ENCODE measurements at regions not wholly inside any gene's neighbourhood (a gene's known extent, or its start where the extent isn't known, plus 50 kb on each side); places are given as distances from the start of the nearest gene placed in this dataset.
"Not testable (repeated sequence)": the region's sequence is repeated elsewhere in the genome, so short reads cannot be mapped to it uniquely, and the experiment has no call there.

DNA sequence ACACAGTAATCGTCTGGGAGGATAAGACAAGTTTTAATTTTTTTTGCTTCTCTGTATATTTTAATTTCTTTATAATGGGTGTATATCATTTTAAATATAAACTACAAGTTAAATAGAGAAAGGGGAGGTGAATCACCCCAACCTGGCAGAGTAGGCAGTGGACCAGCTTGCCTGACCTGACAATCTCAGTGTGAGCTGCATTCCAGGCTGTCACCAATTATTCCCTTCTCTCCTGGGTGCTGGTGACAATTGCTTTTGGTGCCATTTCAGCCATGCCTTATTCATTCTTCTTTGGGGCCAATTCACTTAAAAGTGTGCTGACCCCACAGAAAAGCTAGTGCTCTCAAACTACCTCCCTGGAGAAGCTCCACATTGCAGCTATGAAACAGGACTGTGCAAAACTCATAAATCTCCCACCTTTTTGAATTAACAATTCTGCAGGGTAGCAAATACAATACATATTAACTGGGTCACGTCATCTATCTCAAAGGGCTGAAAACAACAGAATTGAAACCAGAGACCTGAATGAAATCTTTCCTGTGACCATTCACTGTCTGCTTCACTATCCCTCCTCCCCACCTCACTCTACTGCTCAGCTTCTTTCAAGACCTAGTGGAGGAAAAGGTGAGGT, 359.0 kb downstream of the HS3ST1 start:
- H3K9me3 ChIP-seq: no peaks in the 10 kb centered on the region
- no peak overlapping the region for H3K27ac ChIP-seq
- no peak overlapping the region for H3K4me3 ChIP-seq
- no peak for DNase-seq
- intact Hi-C loops (cut with DNase I): no loop called here
- TF ChIP-seq POLR2A (IDR thresholded peaks at IDR 0.05) (no peak), CTCF (IDR thresholded peaks at IDR 0.05) (no peak)
- H3K36me3 ChIP-seq: no peaks in the 10 kb centered on the region
- WGBS, 2 donors: 65 to 72% methylated on average over 2 of the region's 2 CpGs
- no peaks in the 10 kb centered on the region for H3K27me3 ChIP-seq
- H3K4me1 ChIP-seq: peaks cover 0 to 6% (median 0%) of the 10 kb centered on the region in 3 donors

GRCh38 chr4:11069083-11069482, 359.6 kb downstream of the HS3ST1 start:
- 56 to 63% methylated on average over 3 of the region's 3 CpGs for WGBS, 2 donors
- intact Hi-C loops (cut with DNase I): no loop called here

DNA sequence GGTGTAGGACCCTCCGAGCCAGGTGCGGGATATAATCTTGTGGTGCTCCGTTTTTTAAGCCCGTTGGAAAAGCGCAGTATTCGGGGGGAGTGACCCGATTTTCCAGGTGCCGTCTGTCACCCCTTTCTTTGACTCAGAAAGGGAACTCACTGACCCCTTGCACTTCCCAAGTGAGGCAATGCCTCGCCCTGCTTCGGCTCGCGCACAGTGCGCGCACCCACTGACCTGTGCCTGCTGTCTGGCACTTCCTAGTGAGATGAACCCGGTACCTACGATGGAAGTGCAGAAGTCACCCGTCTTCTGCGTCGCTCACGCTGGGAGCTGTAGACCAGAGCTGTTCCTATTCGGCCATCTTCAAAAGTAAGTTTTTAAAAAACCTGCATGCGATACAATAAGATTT, 362.1 kb downstream of the HS3ST1 start:
- H3K27ac ChIP-seq; DNase-seq; H3K36me3 ChIP-seq; H3K4me1 ChIP-seq; H3K9me3 ChIP-seq; H3K4me3 ChIP-seq; intact Hi-C loops (cut with DNase I); H3K27me3 ChIP-seq: not testable (repeated sequence)
- WGBS, 2 donors: 92% methylated on average over 13 to 21 of the region's 22 CpGs

More at GRCh38 chr4:11069083-11069482, 359.6 kb downstream of the HS3ST1 start:
- Histone ChIP-seq H3K36me3 (no peaks in the 10 kb centered on the region), H3K4me1 (peaks cover 0 to 6% (median 0%) of the 10 kb centered on the region in 3 donors), H3K27ac (no peak overlapping the region), H3K27me3 (no peaks in the 10 kb centered on the region), H3K4me3 (no peak overlapping the region), H3K9me3 (no peaks in the 10 kb centered on the region)
- no peak for DNase-seq
- TF ChIP-seq CTCF (IDR thresholded peaks at IDR 0.05) (no peak), POLR2A (IDR thresholded peaks at IDR 0.05) (no peak)

- 88 to 100% methylated on average over 1 of the region's 3 CpGs for WGBS, 2 donors
- intact Hi-C loops (cut with DNase I): not testable (repeated sequence)
Measured at GRCh38 chr4:11060637-11061036, 368.1 kb downstream of the HS3ST1 start.

GRCh38 chr4:11054937-11055336, 370.4 kb upstream of the CLNK start:
- 82 to 90% methylated on average over 6 to 7 of the region's 7 CpGs for WGBS, 2 donors

More at GRCh38 chr4:11060637-11061036, 368.1 kb downstream of the HS3ST1 start:
- not testable (repeated sequence) for H3K4me3 ChIP-seq, H3K4me1 ChIP-seq, H3K9me3 ChIP-seq, H3K27me3 ChIP-seq, DNase-seq, H3K27ac ChIP-seq, H3K36me3 ChIP-seq

DNA sequence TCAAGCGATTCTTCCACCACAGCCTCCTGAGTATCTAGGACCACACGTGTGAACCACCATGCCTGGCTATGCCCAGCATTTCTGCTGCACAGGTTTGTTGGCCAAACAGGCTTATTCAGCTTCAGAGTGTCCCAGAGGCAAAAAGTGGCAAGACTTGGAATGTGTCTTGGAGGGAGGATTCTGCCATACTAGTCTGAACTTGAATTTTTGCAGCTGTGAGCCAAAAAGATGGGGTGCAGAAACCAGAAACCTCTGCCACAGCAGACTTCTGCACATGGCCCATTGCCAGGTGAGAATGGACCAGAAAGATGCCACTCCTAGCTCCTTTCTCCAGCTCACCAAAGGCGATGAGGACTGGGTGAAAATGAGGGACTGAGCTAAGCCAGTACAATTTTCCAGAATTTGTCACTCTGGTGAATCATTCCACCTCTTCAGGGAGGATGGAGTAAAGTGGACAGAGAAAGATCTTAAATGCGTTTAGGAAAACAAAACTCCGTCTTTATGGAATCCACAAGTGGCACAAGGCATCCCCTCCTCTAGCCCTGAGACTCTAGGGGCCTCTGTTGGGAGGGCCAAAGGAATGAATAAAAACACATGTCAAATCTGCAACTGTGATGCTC, 369.1 kb upstream of the CLNK start:
- Histone ChIP-seq H3K27me3 (no peaks in the 10 kb centered on the region), H3K4me3 (no peak overlapping the region), H3K9me3 (no peaks in the 10 kb centered on the region), H3K27ac (no peak overlapping the region), H3K4me1 (no peaks in the 10 kb centered on the region), H3K36me3 (no peaks in the 10 kb centered on the region)
- intact Hi-C loops (cut with DNase I): no loop called here
- 43 to 49% methylated on average over 5 of the region's 5 CpGs for WGBS, 2 donors
- no peak for DNase-seq
- TF ChIP-seq CTCF (IDR thresholded peaks at IDR 0.05) (no peak), POLR2A (IDR thresholded peaks at IDR 0.05) (no peak)

More at GRCh38 chr4:11054937-11055336, 370.4 kb upstream of the CLNK start:
- intact Hi-C loops (cut with DNase I); DNase-seq; H3K9me3 ChIP-seq; H3K4me1 ChIP-seq; H3K36me3 ChIP-seq; H3K4me3 ChIP-seq; H3K27ac ChIP-seq; H3K27me3 ChIP-seq: not testable (repeated sequence)
